ENCODE measurements at regions not wholly inside any gene's neighbourhood (a gene's known extent, or its start where the extent isn't known, plus 50 kb on each side); places are given as distances from the start of the nearest gene placed in this dataset.
"Not testable (repeated sequence)": the region's sequence is repeated elsewhere in the genome, so short reads cannot be mapped to it uniquely, and the experiment has no call there.

DNA sequence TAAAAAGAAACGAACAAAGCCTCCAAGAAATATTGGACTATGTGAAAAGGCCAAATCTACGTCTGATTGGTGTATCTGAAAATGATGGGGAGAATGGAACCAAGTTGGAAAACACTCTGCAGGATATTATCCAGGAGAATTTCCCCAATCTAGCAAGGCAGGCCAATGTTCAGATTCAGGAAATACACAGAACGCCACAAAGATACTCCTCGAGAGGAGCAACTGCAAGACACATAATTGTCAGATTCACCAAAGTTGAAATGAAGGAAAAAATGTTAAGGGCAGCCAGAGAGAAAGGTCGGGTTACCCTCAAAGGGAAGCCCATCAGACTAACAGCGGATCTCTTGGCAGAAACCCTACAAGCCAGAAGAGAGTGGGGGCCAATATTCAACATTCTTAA is 82.2 kb downstream of the SNTN start:
- not testable (repeated sequence) for H3K4me1 ChIP-seq (ENCODE audit: insufficient read depth, low read length); H3K27ac ChIP-seq (ENCODE audit: low read depth, low read length); H3K27me3 ChIP-seq (ENCODE audit: insufficient read depth, low read length); H3K4me3 Mint-ChIP-seq (ENCODE audit: unreplicated experiment); FAIRE-seq; H3K9me3 ChIP-seq (ENCODE audit: insufficient read depth, low read depth, low read length); H3K4me1 Mint-ChIP-seq (ENCODE audit: low read depth, unreplicated experiment); H4K20me1 ChIP-seq (ENCODE audit: insufficient read depth, low read length); DNase-seq (ENCODE audit: low read depth); H3K9me3 Mint-ChIP-seq (ENCODE audit: unreplicated experiment); H3K4me3 ChIP-seq (ENCODE audit: insufficient read depth, low read depth, low read length); H3K4me2 ChIP-seq (ENCODE audit: low read length); H2AFZ ChIP-seq (ENCODE audit: low read depth, low read length); H3K9ac ChIP-seq (ENCODE audit: low read length); H3K36me3 ChIP-seq (ENCODE audit: insufficient read depth, low read length); H3K27ac Mint-ChIP-seq (ENCODE audit: unreplicated experiment); H3K79me2 ChIP-seq (ENCODE audit: insufficient read depth, low read length); H3K36me3 Mint-ChIP-seq (ENCODE audit: low read depth, unreplicated experiment); H3K27me3 Mint-ChIP-seq (ENCODE audit: low read depth, unreplicated experiment)

DNA sequence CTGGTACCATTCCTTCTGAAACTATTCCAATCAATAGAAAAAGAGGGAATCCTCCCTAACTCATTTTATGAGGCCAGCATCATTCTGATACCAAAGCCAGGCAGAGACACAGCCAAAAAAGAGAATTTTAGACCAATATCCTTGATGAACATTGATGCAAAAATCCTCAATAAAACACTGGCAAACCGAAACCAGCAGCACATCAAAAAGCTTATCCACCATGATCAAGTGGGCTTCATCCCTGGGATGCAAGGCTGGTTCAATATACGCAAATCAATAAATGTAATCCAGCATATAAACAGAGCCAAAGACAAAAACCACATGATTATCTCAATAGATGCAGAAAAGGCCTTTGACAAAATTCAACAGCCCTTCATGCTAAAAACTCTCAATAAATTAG is 82.3 kb upstream of the C3orf49 start:
- not testable (repeated sequence) for H3K9me3 ChIP-seq (ENCODE audit: insufficient read depth, low read depth, low read length); H3K27me3 ChIP-seq (ENCODE audit: insufficient read depth, low read length); H2AFZ ChIP-seq (ENCODE audit: low read depth, low read length); H3K27ac ChIP-seq (ENCODE audit: low read depth, low read length); H3K4me1 ChIP-seq (ENCODE audit: insufficient read depth, low read length); H3K4me1 Mint-ChIP-seq (ENCODE audit: low read depth, unreplicated experiment); H3K4me3 Mint-ChIP-seq (ENCODE audit: unreplicated experiment); H3K36me3 ChIP-seq (ENCODE audit: insufficient read depth, low read length); FAIRE-seq; H3K9ac ChIP-seq (ENCODE audit: low read length); H3K4me2 ChIP-seq (ENCODE audit: low read length); H3K79me2 ChIP-seq (ENCODE audit: insufficient read depth, low read length); H3K27ac Mint-ChIP-seq (ENCODE audit: unreplicated experiment); DNase-seq (ENCODE audit: low read depth); H3K27me3 Mint-ChIP-seq (ENCODE audit: low read depth, unreplicated experiment); H3K9me3 Mint-ChIP-seq (ENCODE audit: unreplicated experiment); H4K20me1 ChIP-seq (ENCODE audit: insufficient read depth, low read length); H3K4me3 ChIP-seq (ENCODE audit: insufficient read depth, low read depth, low read length); H3K36me3 Mint-ChIP-seq (ENCODE audit: low read depth, unreplicated experiment)

DNA sequence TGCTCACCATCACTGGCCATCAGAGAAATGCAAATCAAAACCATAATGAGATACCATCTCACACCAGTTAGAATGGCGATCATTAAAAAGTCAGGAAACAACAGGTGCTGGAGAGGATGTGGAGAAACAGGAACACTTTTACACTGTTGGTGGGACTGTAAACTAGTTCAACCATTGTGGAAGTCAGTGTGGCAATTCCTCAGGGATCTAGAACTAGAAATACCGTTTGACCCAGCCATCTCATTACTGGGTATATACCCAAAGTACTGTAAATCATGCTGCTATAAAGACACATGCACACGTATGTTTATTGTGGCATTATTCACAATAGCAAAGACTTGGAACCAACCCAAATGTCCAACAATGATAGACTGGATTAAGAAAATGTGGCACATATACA is 80.5 kb upstream of the C3orf49 start:
- H3K9me3 ChIP-seq (ENCODE audit: insufficient read depth, low read depth, low read length); H4K20me1 ChIP-seq (ENCODE audit: insufficient read depth, low read length); H3K36me3 ChIP-seq (ENCODE audit: insufficient read depth, low read length); H3K27ac ChIP-seq (ENCODE audit: low read depth, low read length); H3K4me3 ChIP-seq (ENCODE audit: insufficient read depth, low read depth, low read length); H3K27ac Mint-ChIP-seq (ENCODE audit: unreplicated experiment); DNase-seq (ENCODE audit: low read depth); H2AFZ ChIP-seq (ENCODE audit: low read depth, low read length); H3K4me2 ChIP-seq (ENCODE audit: low read length); H3K4me1 Mint-ChIP-seq (ENCODE audit: low read depth, unreplicated experiment); H3K27me3 ChIP-seq (ENCODE audit: insufficient read depth, low read length); H3K9me3 Mint-ChIP-seq (ENCODE audit: unreplicated experiment); H3K36me3 Mint-ChIP-seq (ENCODE audit: low read depth, unreplicated experiment); H3K4me1 ChIP-seq (ENCODE audit: insufficient read depth, low read length); H3K27me3 Mint-ChIP-seq (ENCODE audit: low read depth, unreplicated experiment); H3K4me3 Mint-ChIP-seq (ENCODE audit: unreplicated experiment); H3K9ac ChIP-seq (ENCODE audit: low read length); H3K79me2 ChIP-seq (ENCODE audit: insufficient read depth, low read length); FAIRE-seq: not testable (repeated sequence)

DNA sequence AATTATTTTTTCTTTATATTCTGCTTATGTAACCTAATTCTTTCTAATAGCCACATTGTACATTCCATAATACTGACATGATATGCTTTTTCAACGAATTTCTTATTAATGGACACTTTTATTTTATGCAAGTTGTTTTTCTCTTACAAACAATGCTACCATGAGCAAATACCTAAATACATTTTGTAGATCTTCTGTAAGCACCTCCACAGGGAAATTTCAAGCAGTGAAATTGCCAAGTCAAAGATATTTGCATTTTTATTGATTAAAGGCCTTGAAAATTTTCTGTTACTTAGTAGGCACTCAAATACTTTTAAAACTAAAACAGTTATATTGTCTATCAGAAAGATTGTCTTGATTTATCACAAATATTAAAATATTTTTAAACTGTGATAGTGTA is 79.6 kb upstream of the C3orf49 start:
- Histone ChIP-seq H3K4me3 (ENCODE audit: insufficient read depth, low read depth, low read length) (no peak overlapping the region), H3K36me3 (ENCODE audit: insufficient read depth, low read length) (no peaks in the 10 kb centered on the region), H3K4me1 (ENCODE audit: insufficient read depth, low read length) (no peaks in the 10 kb centered on the region), H3K4me2 (ENCODE audit: low read length) (no peak overlapping the region), H2AFZ (ENCODE audit: low read depth, low read length) (no peak overlapping the region), H3K9me3 (ENCODE audit: insufficient read depth, low read depth, low read length) (no peaks in the 10 kb centered on the region), H4K20me1 (ENCODE audit: insufficient read depth, low read length) (no peaks in the 10 kb centered on the region), H3K27me3 (ENCODE audit: insufficient read depth, low read length) (no peaks in the 10 kb centered on the region), H3K79me2 (ENCODE audit: insufficient read depth, low read length) (no peaks in the 10 kb centered on the region), H3K9ac (ENCODE audit: low read length) (no peak overlapping the region), H3K27ac (ENCODE audit: low read depth, low read length) (no peak overlapping the region)
- Mint-ChIP-seq H3K9me3 (ENCODE audit: unreplicated experiment) (no peaks in the 10 kb centered on the region), H3K27me3 (ENCODE audit: low read depth, unreplicated experiment) (no peaks in the 10 kb centered on the region), H3K4me3 (ENCODE audit: unreplicated experiment) (no peak overlapping the region), H3K27ac (ENCODE audit: unreplicated experiment) (no peak overlapping the region), H3K4me1 (ENCODE audit: low read depth, unreplicated experiment) (no peaks in the 10 kb centered on the region), H3K36me3 (ENCODE audit: low read depth, unreplicated experiment) (no peaks in the 10 kb centered on the region)
- FAIRE-seq = no peak
- DNase-seq (ENCODE audit: low read depth) = no peak
- no peak for TF ChIP-seq EZH2 (IDR thresholded peaks at IDR 0.05; ENCODE audit: insufficient read depth, low read length)
- TF ChIP-seq, protein P1, sequence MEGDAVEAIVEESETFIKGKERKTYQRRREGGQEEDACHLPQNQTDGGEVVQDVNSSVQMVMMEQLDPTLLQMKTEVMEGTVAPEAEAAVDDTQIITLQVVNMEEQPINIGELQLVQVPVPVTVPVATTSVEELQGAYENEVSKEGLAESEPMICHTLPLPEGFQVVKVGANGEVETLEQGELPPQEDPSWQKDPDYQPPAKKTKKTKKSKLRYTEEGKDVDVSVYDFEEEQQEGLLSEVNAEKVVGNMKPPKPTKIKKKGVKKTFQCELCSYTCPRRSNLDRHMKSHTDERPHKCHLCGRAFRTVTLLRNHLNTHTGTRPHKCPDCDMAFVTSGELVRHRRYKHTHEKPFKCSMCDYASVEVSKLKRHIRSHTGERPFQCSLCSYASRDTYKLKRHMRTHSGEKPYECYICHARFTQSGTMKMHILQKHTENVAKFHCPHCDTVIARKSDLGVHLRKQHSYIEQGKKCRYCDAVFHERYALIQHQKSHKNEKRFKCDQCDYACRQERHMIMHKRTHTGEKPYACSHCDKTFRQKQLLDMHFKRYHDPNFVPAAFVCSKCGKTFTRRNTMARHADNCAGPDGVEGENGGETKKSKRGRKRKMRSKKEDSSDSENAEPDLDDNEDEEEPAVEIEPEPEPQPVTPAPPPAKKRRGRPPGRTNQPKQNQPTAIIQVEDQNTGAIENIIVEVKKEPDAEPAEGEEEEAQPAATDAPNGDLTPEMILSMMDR (IDR thresholded peaks at IDR 0.05; ENCODE audit: insufficient read depth, low read depth, low read length) = no peak
